HG03565 (cell line): ENCODE measurements at regions not wholly inside any gene's neighbourhood (a gene's known extent, or its start where the extent isn't known, plus 50 kb on each side); places are given as distances from the start of the nearest gene placed in this dataset.
A peak's percentile ranks its signal among the peaks of the same experiment; 100 is the strongest.
"Not testable (repeated sequence)": the region's sequence is repeated elsewhere in the genome, so short reads cannot be mapped to it uniquely, and the experiment has no call there.

Experiments used
- ATAC-seq: cut with Tn5 transposase; IDR thresholded peaks from one replicate; pipeline ENCODE4 v1.9.1; 2021; ENCODE audit warnings: mild to moderate bottlenecking, moderate library complexity; ENCODE audit not compliant: unreplicated experiment

DNA sequence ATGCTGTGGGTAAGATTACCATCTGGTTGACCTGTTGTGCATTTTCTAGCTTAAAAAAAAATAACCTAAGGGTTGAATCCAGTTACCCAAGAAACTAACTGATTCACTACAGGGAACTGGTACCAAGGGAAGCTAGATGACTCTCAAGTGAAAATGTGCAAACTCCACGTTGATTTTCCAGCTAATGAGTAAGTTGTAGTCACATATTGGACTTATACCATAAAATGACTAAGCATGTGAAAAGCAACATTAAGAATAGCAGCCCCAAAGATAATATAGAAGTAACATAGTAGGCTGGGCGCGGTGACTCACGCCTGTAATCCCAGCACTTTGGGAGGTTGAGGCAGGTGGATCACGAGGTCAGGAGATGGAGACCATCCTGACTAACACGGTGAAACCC lies 270.9 kb downstream of the SPRY1 start:
- no peak for ATAC-seq

DNA sequence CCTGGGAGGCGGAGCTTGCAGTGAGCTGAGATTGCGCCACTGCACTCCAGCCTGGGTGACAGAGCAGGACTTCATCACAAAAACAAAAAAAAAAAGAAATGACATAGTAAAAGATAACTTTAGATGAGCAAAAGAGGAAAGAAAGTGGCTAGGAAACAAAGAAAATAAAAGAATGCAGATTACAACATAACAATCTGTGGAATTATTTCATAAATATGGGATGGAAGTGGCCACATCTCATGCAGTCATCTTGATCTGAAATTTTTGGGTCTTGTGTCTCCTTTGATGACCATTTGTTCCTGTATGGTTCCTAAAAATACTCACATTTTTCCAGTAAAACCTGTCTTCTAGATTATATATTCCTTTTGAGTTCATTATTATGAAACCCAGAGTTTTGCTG lies 271.4 kb downstream of the SPRY1 start:
- no peak for ATAC-seq

DNA sequence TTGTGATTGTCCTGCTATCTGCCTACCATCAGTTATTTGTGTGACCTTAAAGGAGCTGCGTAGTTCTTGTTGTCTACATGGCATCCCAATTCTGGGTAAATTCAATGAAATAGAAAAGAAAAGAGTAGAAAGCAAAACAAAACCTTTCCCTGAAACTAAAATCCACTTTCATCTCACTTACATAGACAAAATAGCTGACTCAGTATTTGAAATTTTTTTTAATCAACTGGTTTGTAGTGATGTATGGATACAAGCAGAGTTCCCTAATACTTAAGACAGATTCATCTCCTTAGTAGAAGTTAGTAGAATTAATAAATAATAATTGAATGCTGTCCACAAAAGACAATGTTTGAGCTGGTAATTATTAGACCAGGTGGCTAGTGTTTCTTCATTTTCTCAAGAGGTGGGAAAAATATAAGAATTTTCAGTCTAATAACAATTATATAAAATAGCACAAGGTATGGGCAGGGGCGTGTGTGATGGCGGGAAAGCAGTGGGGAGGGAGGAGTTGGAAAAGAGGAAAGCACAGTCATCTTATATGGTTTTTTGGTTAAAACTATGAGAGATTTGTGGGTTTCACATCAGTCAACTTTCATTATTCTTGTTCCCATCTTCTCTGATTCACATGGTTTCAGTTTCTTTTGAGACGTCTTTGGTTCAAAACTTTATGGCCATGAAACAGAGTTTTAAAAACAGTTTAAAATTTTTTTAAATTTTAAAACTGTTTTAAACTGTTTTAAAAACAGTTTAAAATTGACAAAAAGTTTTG lies 275.2 kb downstream of the SPRY1 start:
- ATAC-seq: peak; percentile 91

DNA sequence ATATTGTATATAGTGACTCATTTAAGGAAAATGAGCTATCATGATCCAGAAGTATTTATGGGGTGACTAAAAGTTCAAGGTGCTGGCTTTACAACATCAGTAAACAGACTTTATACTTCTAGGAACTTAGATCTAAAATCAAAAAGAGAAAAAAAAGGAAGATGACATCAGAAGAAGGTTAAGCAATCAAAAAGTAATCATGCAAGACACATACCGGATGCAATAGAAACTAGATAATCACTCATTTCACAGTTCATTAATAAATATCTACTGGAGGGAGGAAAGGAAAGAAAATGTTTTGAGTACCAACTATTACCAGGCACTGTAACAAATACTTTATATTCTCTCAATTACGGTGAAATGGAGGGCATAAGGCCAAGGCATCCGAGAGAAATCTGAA lies 276.4 kb downstream of the SPRY1 start:
- no peak for ATAC-seq

DNA sequence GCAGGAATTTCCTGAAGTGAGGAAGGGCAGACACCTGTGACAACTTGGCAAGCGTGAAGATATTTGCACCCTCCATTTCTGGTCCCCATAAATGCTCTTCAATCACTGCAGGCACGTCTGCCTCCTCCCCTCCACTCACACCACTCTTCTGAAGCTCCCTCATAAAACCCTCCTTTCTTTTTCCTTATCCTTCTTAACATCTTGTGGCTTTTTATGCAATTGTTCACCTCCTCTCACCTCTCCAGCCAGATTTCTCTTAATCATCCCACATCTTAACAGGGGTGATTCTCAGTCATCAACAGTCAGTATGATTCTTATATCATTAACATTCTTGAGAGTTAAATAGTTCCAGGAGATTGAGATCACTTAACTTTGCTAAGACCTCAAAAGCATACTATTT lies 277.4 kb downstream of the SPRY1 start:
- no peak for ATAC-seq

DNA sequence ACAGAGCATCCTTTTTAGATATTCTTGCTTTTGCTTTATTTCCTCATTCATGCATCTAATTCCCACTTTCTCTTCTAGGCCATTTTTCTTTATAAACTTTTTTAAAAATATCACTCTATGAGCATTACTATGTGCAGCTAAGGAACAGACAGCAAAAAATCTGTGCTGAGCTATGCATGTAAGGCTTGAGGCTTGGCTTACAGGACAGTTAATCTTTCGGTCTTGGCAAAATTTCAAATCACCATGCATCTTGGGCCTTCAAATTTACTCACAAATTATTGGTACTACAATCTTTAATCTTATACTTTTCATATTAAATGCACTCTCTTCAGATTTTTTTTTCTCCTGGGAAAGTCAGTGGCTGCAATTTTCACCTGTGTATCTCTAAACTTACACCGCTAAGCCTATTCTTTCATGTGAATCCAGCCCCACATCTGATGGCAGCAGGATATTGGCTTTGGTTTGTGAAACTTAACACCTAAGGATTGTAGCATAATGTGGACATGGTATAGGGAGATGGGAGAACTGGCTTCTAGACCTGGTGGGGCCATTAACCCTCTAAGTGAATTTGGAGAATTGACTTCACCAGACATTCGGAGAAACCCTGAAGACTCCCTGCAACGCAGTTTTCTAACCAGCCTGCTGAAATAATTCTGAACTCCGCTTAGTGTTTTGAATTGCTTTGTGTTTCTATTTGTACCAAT lies 278.3 kb downstream of the SPRY1 start:
- ATAC-seq: no peak

DNA sequence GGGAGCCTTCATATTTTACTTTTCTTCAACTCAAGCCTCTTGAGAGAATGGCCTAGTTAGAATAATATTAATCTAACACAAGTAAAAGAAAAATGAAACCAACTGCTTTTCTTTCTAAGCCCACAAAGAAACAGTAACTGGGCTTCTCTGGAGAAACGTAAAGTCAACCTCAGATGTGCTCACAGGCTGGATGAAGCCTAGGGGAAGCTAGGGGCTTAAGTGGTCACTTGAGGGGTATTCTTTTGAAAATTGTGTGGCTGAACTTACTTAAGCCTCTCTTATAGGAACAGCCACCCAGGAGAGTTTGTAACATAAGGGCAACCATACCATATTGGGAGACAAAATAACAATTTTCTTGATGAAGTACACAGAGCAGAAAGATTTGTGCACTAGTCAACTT lies 279.0 kb downstream of the SPRY1 start:
- no peak for ATAC-seq

DNA sequence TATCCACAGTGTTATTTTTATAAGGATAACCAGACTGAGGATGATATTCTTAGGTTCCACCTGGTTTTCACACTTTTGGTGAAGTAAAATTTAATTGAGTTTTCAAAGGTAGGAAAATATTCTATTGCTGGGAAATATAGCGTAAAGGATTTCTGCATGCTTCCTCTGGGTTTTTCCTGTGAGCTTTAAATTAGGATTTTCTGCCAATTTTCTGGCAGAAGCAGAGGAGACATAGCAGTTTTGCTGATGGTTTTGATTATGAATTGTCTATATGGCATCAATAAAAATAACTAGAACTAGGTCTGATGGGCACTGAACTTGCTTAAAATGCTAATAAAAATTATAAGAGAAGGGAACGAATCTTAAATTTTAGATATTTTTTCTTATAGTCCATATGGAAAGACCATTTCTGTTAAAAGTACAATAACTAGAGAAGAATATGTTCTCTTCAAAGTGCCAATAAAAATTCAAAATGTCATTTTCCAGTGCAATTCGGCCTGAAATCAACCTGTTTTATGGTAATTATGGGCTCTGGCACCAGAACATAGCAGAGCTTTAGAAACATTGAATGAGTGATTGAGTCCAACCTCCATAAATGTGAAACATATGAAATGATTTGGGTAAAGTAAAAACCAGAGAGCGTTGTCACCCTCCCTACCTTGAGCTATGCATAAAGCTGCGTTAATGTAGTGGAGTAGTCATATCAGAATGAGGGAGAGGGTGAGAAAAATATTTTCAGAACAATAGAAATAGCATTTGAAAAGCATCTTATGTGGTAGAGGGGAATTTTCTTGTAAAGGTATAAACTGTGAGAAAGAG lies 279.7 kb downstream of the SPRY1 start:
- ATAC-seq: no peak

DNA sequence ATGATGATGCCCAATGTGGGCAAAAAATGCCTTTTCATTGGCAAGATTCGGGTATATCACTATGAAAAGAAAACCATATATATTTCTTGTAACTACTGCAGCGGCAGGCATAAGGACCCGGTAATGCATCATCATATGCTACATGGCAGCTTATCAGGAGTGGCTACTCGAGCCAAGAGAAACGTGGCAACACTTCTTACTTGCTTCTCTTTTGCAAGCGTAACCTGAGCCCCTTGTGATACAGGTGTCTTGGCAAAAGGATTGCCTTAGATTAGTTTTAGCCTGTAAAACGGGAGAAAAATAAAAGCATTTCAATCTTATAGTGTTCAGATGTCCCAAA lies 280.3 kb downstream of the SPRY1 start:
- ATAC-seq: no peak

DNA sequence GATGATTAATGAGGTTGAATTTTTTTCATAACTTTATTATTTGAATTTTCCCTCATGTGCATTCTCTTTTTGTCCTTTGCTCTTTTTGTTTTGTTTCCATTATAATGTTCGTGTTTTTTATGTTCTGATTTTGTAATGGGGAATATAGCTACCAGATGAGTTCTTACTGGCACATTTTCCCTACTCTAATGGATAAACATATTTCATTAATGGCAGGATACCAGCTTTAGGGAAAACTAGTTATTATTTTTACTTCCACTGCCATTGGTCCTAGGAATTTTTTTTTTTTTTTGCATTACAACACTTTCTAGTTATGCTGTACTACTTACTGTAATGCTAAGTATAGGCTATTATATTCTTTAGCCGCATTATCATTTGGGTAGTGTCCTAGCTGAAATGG lies 286.3 kb downstream of the SPRY1 start:
- no peak for ATAC-seq

DNA sequence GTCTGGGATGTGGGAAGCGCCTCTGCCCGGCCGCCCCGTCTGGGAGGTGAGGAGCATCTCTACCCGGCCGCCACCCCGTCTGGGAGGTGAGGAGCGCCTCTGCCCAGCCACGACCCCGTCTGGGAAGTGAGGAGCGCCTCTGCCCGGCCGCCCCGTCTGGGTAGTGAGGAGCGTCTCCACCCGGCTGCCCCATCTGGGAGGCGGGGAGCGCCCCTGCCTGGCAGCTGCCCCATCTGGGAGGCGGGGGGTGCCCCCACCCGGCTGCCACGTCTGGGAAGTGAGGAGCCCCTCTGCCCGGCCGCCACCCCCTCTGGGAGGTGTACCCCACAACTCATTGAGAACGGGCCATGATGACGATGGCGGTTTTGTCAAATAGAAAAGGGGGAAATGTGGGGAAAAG lies 288.3 kb downstream of the SPRY1 start:
- not testable (repeated sequence) for ATAC-seq

DNA sequence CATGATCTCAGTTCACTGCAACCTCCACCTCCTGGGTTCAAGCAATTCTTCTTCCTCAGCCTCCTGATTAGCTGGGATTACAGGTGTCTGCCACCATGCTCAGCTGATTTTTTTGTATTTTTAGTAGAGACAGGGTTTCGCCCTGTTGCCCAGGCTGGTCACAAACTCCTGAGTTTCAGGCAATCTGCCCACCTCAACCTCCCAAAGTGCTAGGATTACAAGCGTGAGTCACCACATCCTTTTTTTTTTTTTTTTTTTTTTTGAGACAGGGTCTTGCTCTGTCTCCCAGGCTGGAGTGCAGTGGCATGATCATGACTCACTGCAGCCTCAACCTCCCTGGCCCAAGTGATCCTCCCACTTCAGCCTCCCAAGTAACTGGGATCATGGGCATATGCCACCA lies 298.9 kb downstream of the SPRY1 start:
- ATAC-seq: not testable (repeated sequence)

DNA sequence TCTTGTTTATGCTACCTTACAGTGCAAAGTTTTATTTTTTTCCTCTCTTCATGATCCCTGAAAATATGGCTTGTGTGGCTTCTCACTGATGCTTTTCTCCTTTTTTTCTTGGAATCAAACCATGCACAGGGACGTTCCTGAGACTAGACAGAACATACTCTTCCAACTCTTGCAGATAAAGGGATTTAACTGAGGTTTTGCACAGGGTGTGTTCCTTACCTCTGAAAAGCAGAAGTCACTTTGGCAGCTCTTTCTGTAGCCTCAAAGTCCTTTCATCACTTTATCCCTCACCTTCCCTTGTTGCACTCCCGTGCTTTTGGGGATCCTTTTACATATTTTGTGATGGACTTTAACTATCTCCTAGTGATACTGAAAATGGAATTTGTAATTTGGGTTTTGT lies 300.1 kb downstream of the SPRY1 start:
- no peak for ATAC-seq

DNA sequence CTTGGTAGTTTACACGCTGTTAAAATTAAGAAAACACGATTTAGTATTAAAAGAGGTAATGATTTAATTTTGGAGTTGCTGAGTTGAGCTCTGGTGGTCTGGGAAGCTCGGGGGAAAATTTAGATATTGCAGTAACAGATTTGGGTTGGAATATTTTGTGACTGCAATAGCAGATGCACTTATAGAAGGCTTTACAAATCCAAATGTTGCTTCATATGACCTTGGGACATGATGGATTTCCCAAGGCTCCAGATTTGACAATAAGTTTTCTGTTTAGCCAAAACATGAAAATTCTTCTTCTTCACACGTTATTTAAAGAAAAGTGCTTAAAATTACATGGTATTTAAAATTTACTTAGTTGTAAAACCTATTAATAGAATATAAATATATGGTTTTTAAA lies 302.0 kb downstream of the SPRY1 start:
- ATAC-seq: no peak

DNA sequence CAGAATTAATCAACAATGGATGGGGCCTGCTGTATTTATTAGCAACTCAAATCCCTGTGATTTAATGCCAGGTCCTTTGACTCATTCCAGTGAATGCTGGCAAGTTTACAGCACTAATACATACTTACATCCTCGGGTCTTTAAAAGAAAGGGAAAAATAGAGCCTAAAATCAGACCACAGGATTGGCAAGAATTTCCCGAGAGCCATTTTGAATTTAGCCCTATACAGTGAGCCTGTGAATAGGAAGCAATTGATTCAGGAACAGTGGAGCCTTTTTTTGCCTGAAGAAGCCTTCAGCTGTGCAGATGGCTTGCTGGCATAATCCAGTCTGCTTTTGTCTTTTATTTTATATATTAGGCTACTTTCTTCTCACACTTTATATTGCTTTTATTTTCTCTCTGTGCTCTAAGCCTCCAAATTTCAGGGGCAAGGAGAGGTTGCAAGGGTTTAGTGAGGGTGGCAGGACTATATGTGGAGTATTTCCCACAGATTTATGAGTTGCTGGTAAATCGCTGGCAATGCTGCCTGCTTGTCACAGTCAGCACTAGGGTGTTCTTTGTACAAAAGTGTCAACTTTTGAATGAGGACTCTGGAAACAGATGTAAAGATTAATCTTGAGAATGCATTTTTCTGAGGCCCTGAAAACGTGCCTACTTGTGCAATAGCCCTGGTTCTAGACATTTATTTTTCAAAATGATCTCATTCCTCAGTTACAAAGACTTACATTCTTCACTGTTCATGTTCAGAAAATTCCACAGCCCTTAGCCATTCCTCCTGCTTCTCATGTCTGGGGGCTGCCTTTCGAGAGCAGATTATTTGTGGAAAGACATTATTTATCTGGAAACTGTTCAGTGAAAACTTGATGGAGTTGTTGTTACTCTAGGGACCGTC lies 303.5 kb downstream of the SPRY1 start:
- ATAC-seq: no peak

DNA sequence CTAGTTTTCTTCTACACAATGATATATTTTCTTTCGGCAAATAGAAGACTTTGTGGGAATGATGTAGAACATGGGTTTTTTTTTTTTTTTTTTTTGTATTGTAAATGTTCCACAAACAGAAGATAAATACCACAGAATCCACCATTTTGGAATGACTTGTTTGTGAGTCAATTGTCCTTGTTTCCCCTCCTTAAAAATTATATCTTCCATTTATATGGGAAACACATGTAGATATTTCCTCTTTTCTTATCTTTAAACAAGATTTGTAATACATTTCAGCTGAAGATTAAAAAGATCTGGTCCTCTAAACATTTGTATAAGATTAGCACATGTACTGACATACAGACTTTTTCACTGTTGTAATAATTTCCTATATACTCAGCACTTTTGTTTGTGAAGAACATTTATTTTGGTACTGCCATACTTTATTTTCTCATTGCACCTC lies 304.6 kb downstream of the SPRY1 start:
- ATAC-seq: no peak

DNA sequence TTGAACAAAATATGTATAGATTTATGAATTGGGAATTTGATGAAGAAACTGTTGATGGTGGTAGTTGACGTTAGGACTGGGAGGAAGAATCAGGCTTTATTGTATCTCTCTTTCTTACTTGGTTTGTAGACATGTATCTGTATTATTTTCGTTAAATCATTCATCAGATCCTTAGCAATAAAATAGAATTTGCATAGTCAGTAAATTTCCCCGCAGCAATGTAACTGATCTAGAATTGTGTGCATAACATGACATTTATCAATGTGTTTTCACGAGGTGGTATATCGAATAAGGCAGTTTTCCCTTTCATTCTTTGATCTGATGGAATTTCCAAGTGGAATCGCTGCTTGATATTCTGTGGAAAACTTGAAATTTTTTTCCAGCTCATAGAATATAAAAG lies 308.8 kb downstream of the SPRY1 start:
- ATAC-seq: no peak

DNA sequence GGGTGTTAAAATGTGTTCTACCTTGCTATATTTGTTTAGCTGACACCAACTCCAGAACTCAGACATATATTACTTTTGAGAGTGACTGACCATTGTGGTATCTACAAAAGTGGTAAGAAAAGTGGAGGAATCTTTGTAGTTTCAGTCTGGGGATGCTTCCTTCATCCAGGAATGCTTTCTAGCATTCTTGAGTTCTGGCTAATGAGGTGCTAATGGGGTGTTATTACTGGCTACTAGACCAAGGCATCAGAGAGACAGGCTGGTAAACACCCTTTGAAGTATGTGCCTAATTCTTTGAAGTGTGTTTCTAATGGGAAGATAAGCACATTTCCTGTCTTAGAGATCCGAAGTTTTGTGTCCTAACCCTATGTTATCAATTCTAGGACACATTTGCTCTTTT lies 310.4 kb downstream of the SPRY1 start:
- no peak for ATAC-seq

DNA sequence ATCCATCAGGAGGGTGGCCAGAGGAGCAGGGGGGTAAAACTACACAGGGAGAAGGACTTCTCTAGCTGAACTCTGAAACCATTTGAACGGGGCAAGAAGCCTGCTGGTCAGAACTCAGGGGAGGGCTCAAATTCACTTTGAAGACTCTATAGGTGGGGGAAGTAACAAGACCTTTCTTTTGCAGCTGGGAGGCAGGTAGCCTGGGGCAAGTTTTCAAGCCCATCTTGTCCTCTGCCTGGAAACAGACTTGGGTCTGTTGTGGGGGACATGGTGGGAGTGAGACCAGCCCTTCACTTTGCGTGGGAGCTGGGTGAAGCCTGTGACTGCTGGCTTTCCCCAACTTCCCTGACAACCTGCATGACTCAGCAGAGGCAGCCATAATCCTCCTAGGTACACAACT lies 312.3 kb downstream of the SPRY1 start:
- ATAC-seq: no peak

DNA sequence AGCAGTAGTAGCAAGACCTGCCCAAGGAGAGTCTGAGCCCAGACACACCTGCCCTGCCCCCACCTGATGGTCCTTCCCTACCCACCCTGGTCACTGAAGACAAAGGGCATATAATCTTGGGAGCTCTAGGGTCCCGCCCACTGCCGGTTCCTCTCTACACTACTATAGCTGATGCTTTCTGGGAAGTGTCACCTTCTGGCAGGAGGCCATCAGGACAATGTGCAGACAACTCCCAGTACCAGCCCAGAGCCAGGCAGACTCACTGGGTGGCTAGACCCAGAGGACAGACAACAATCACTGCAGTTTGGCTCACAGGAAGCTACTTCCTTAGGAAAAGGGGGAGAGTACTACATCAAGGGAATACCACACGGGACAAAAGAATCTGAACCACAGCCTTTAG lies 312.7 kb downstream of the SPRY1 start:
- ATAC-seq: no peak

DNA sequence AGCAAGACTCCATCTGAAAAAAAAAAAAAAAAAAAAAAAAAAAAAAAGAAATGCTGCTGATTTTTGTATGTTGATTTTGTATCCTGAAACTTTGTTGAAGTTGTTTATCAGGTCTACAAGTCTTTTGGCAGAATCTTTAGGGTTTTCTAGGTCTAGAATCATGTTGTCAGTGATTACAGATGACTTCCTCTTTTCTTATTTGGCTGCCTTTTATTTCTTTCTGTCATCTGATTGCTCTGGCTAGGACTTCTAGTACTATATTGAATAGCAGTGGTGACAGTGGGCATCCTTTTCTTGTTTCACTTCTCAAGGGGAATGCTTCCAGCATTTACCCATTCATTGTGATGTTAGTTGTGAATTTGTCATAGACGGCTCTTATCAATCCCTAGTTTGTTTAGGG lies 334.4 kb downstream of the SPRY1 start:
- no peak for ATAC-seq
